SK-N-SH (cell line): ENCODE measurements at regions not wholly inside any gene's neighbourhood (a gene's known extent, or its start where the extent isn't known, plus 50 kb on each side); places are given as distances from the start of the nearest gene placed in this dataset.

ENCODE experiments used
- CTCF ChIA-PET: fragments of 300-600, 350-600 bp; formaldehyde crosslinking; extraction: SDS; loops from one replicate; lab custom pipeline; 2021; lab: Yijun Ruan, JAX
- POLR2A ChIA-PET: fragments of 350-600 bp; sonication (Branson Sonifier 250); formaldehyde crosslinking; extraction: SDS; loops from one replicate; lab custom pipeline; 2020; ENCODE audit warnings: antibody characterized with exemption, inconsistent platforms; lab: Yijun Ruan, JAX
- DNase-seq: peaks from one replicate; pipeline ENCODE4 v3.0.0; 2012
- H2AFZ ChIP-seq: fragments of 200-600 bp; sonication (generic); 2 replicates; pipeline ENCODE4 v1.8.1; 2016; ENCODE audit warnings: antibody characterized with exemption, mild to moderate bottlenecking, low read depth
- H3F3A ChIP-seq: fragments of 200-600 bp; sonication (generic); replicated peaks from 2 replicates; pipeline ENCODE3; 2016; ENCODE audit warnings: antibody characterized with exemption, mild to moderate bottlenecking; ENCODE audit not compliant: insufficient read depth
- H3K27ac ChIP-seq, 2 experiments: fragments of 200-500 bp in 1 of 2; fragments of 200-600 bp in 1 of 2; sonication (Bioruptor generic) in 1 of 2; sonication (generic), shearing (Covaris generic) in 1 of 2; 2 replicates each; pipeline versions ENCODE4 v1.5.1 to v1.6.1; 2014 to 2016; ENCODE audit warnings: low read depth in 2 of 2, inconsistent platforms in 1 of 2, low read length in 1 of 2, mild to moderate bottlenecking in 1 of 2, mixed read lengths in 1 of 2
- H3K27me3 ChIP-seq: fragments of 200-600 bp; sonication (generic), shearing (Covaris generic); 2 replicates; pipeline ENCODE4 v1.6.1; 2016; ENCODE audit warnings: mixed run types; ENCODE audit not compliant: insufficient read depth
- H3K36me3 ChIP-seq, 2 experiments: fragments of 200-500 bp in 1 of 2; fragments of 200-600 bp in 1 of 2; sonication (Bioruptor generic) in 1 of 2; sonication (generic) in 1 of 2; replicated peaks in 1 of 2; 2 replicates each; pipeline versions ENCODE3 to v1.5.1; 2014 to 2016; ENCODE audit warnings: low read length in 1 of 2, mild to moderate bottlenecking in 1 of 2; ENCODE audit not compliant: insufficient read depth in 2 of 2, control insufficient read depth in 1 of 2
- H3K4me1 ChIP-seq, 2 experiments: fragments of 200-500 bp in 1 of 2; fragments of 200-600 bp in 1 of 2; sonication (Bioruptor generic) in 1 of 2; sonication (generic), shearing (Covaris generic) in 1 of 2; 2 replicates each; pipeline versions ENCODE4 v1.5.1 to v1.6.1; 2014 to 2016; ENCODE audit warnings: low read depth in 1 of 2, low read length in 1 of 2, mixed run types in 1 of 2; ENCODE audit not compliant: insufficient read depth in 2 of 2, control insufficient read depth in 1 of 2
- H3K4me2 ChIP-seq: fragments of 200-600 bp; sonication (generic), shearing (Covaris generic); 2 replicates; pipeline ENCODE4 v1.6.1; 2017; ENCODE audit warnings: mixed run types
- H3K4me3 ChIP-seq, 2 experiments: fragments of 200-500 bp in 1 of 2; fragments of 200-600 bp in 1 of 2; sonication (Bioruptor generic) in 1 of 2; sonication (generic), shearing (Covaris generic) in 1 of 2; 2 replicates each; pipeline versions ENCODE4 v1.5.1 to v1.8.1; 2014 to 2016; ENCODE audit warnings: low read depth in 2 of 2, inconsistent platforms in 1 of 2, low read length in 1 of 2, mild to moderate bottlenecking in 1 of 2, mixed read lengths in 1 of 2, moderate library complexity in 1 of 2
- H3K79me2 ChIP-seq: fragments of 200-600 bp; sonication (generic); 2 replicates; pipeline ENCODE4 v1.8.1; 2017; ENCODE audit warnings: mild to moderate bottlenecking; ENCODE audit not compliant: insufficient read depth
- H3K9ac ChIP-seq: fragments of 200-600 bp; sonication (generic); 2 replicates; pipeline ENCODE4 v1.6.1; 2017; ENCODE audit warnings: mixed run types
- H3K9me2 ChIP-seq: fragments of 200-600 bp; sonication (generic); 2 replicates; pipeline ENCODE4 v1.6.1; 2017; ENCODE audit warnings: mixed run types
- H3K9me3 ChIP-seq: fragments of 200-600 bp; sonication (generic); 2 replicates; pipeline ENCODE4 v1.6.1; 2017; ENCODE audit warnings: mixed run types, mild to moderate bottlenecking, moderate library complexity
- H4K20me1 ChIP-seq: fragments of 200-600 bp; sonication (generic); 2 replicates; pipeline ENCODE4 v1.6.1; 2017; ENCODE audit warnings: mild to moderate bottlenecking, mixed run types; ENCODE audit not compliant: insufficient read depth
- CHD2 ChIP-seq: fragments of 150-350 bp; IDR thresholded peaks from 2 replicates; pipeline ENCODE4 v1.6.1; 2018; ENCODE audit warnings: low read length; ENCODE audit not compliant: partially characterized antibody
- ELF1 ChIP-seq: IDR thresholded peaks from 2 replicates; pipeline ENCODE4 v1.4.0; 2012
- EP300 ChIP-seq, 2 experiments: IDR thresholded peaks; 2 replicates each; pipeline versions ENCODE4 v1.4.0 to v1.6.1; 2012; ENCODE audit warnings: borderline replicate concordance in 1 of 2, low read depth in 1 of 2, low read length in 1 of 2
- GABPA ChIP-seq: IDR thresholded peaks from 2 replicates; pipeline ENCODE4 v1.4.0; 2012; ENCODE audit warnings: low read depth, mild to moderate bottlenecking
- GATA2 ChIP-seq: sonication (generic); formaldehyde crosslinking; IDR thresholded peaks from 2 replicates; pipeline ENCODE4 v1.5.0; 2020; ENCODE audit warnings: mild to moderate bottlenecking, missing genetic modification reagents
- MEF2A ChIP-seq: IDR thresholded peaks from 2 replicates; pipeline ENCODE4 v1.4.0; 2012; ENCODE audit warnings: low read depth, borderline replicate concordance
- MXI1 ChIP-seq: IDR thresholded peaks from 2 replicates; pipeline ENCODE4 v1.6.1; 2012; ENCODE audit warnings: mild to moderate bottlenecking, low read depth, low read length, improper control_type of control experiment
- NFIC ChIP-seq: IDR thresholded peaks from 2 replicates; pipeline ENCODE4 v1.4.0; 2012; ENCODE audit warnings: borderline replicate concordance
- NRF1 ChIP-seq: IDR thresholded peaks from 2 replicates; pipeline ENCODE4 v1.6.1; 2012; ENCODE audit warnings: low read depth, mild to moderate bottlenecking, low read length
- POLR2AphosphoS5 ChIP-seq: IDR thresholded peaks from 2 replicates; pipeline ENCODE4 v1.6.1; 2012; ENCODE audit warnings: low read depth, low read length
- RAD21 ChIP-seq: IDR thresholded peaks from 2 replicates; pipeline ENCODE4 v1.6.1; 2012; ENCODE audit warnings: mild to moderate bottlenecking, low read length
- RFX5 ChIP-seq: IDR thresholded peaks from 2 replicates; pipeline ENCODE4 v1.6.1; 2012; ENCODE audit warnings: mild to moderate bottlenecking, improper control_type of control experiment, low read length
- SMC3 ChIP-seq: IDR thresholded peaks from 2 replicates; pipeline ENCODE4 v1.6.1; 2012; ENCODE audit warnings: low read depth, low read length, improper control_type of control experiment
- TAF1 ChIP-seq: IDR thresholded peaks from 2 replicates; pipeline ENCODE4 v1.6.1; 2012; ENCODE audit warnings: low read depth, mild to moderate bottlenecking, low read length, moderate library complexity, borderline replicate concordance
- YY1 ChIP-seq: IDR thresholded peaks from 2 replicates; pipeline ENCODE4 v1.4.0; 2012; ENCODE audit warnings: low read depth, mild to moderate bottlenecking
- WGBS: methylation state at CpG from one replicate; pipeline ENCODE4 v1.1.6; 2017; ENCODE audit warnings: low lambda C conversion rate; 5-methylcytosine and 5-hydroxymethylcytosine counted together
- TF ChIP-seq, protein P1 (sequence below): IDR thresholded peaks from 2 replicates; pipeline ENCODE4; 2012
- TF ChIP-seq, protein P2 (sequence below): fragments of 200-600 bp; sonication (generic); IDR thresholded peaks from 2 replicates; pipeline ENCODE4 v1.6.1; 2017; ENCODE audit warnings: antibody characterized with exemption, mild to moderate bottlenecking, moderate library complexity
- TF ChIP-seq, protein P3 (sequence below): fragments of 150-350 bp; IDR thresholded peaks from 2 replicates; pipeline ENCODE4 v1.6.1; 2017; ENCODE audit warnings: antibody characterized with exemption, low read length, low read depth, borderline replicate concordance
- TF ChIP-seq, protein P4 (sequence below): IDR thresholded peaks from 2 replicates; pipeline ENCODE4 v1.4.0; 2012; ENCODE audit warnings: low read depth, borderline replicate concordance
- TF ChIP-seq, protein P5 (sequence below): IDR thresholded peaks from 2 replicates; pipeline ENCODE4 v1.4.0; 2012; ENCODE audit warnings: low read depth, borderline replicate concordance

DNA sequence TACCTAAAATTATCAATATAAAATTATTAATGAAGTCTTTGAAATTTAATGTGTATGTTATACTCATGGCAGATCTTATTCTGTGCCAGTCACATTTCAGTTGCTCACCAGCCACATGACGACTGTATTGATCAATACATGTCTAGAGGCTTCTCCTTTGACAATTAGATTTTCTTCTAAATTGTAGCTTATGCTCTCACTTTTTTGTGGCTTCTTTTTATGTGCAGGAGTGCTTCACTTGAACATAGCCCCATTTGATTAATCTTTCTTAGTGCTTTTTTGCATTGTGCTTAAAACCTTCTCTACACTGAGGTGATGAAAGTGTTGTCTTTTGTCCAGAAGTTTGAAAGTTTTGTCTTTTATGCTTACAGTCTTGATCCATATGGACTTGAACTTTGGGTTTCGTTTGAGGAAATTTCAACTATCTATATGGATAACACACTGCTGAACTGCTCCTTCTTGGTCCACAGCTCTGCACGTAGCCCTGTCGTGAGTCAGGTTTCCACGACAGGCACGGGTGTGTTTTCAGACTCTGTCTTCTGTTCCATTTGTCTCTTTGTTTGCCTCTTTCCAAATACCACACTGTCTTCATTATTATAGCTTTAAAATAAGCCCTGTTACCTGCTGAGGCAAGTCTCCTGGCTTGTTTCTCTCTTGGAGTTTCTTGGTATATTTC is 393.9 kb upstream of the CFAP20DC start:
- Histone ChIP-seq H3K9me3 (no peaks in the 10 kb centered on the region), H3K36me3 (no peaks in the 10 kb centered on the region), H3K9me2 (no peaks in the 10 kb centered on the region), H4K20me1 (no peaks in the 10 kb centered on the region), H3K79me2 (no peaks in the 10 kb centered on the region), H3F3A (no peaks in the 10 kb centered on the region), H3K27me3 (peaks cover 6% of the 10 kb centered on the region; the same call in 1 of the 2 replicates), H3K9ac (no peak overlapping the region), H3K4me3 (no peak overlapping the region), H3K27ac (no peak overlapping the region), H2AFZ (no peak overlapping the region), H3K4me2 (no peak overlapping the region), H3K4me1 (no peaks in the 10 kb centered on the region)
- ChIA-PET POLR2A (no interaction called here), CTCF (interaction anchor here (1.2 kb wide), 1 partner anchor 18 kb away, joined by 4 read pairs; no protein-coding TSS in a partner anchor)
- no peak for DNase-seq
- WGBS, result 40% methylated on average over 6 of the region's 6 CpGs
- no peak for TF ChIP-seq RAD21
- TF ChIP-seq, protein P1, sequence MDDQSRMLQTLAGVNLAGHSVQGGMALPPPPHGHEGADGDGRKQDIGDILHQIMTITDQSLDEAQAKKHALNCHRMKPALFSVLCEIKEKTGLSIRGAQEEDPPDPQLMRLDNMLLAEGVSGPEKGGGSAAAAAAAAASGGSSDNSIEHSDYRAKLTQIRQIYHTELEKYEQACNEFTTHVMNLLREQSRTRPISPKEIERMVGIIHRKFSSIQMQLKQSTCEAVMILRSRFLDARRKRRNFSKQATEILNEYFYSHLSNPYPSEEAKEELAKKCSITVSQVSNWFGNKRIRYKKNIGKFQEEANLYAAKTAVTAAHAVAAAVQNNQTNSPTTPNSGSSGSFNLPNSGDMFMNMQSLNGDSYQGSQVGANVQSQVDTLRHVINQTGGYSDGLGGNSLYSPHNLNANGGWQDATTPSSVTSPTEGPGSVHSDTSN, result no peak
- TF ChIP-seq MXI1, result no peak
- TF ChIP-seq, protein P2, sequence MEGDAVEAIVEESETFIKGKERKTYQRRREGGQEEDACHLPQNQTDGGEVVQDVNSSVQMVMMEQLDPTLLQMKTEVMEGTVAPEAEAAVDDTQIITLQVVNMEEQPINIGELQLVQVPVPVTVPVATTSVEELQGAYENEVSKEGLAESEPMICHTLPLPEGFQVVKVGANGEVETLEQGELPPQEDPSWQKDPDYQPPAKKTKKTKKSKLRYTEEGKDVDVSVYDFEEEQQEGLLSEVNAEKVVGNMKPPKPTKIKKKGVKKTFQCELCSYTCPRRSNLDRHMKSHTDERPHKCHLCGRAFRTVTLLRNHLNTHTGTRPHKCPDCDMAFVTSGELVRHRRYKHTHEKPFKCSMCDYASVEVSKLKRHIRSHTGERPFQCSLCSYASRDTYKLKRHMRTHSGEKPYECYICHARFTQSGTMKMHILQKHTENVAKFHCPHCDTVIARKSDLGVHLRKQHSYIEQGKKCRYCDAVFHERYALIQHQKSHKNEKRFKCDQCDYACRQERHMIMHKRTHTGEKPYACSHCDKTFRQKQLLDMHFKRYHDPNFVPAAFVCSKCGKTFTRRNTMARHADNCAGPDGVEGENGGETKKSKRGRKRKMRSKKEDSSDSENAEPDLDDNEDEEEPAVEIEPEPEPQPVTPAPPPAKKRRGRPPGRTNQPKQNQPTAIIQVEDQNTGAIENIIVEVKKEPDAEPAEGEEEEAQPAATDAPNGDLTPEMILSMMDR, result no peak
- no peak for TF ChIP-seq MEF2A
- no peak for TF ChIP-seq EP300 (IDR thresholded peaks at IDR 0.05; ENCODE audit: borderline replicate concordance in 1 of 2, low read depth in 1 of 2, low read length in 1 of 2)
- TF ChIP-seq, protein P3, sequence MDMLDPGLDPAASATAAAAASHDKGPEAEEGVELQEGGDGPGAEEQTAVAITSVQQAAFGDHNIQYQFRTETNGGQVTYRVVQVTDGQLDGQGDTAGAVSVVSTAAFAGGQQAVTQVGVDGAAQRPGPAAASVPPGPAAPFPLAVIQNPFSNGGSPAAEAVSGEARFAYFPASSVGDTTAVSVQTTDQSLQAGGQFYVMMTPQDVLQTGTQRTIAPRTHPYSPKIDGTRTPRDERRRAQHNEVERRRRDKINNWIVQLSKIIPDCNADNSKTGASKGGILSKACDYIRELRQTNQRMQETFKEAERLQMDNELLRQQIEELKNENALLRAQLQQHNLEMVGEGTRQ, result no peak
- TF ChIP-seq ELF1, result no peak
- TF ChIP-seq POLR2AphosphoS5, result no peak
- no peak for TF ChIP-seq GABPA
- no peak for TF ChIP-seq TAF1
- no peak for TF ChIP-seq CHD2
- no peak for TF ChIP-seq NRF1
- no peak for TF ChIP-seq YY1
- TF ChIP-seq GATA2 (CRISPR knock-in tag), result no peak
- no peak for TF ChIP-seq RFX5
- TF ChIP-seq NFIC, result no peak
- no peak for TF ChIP-seq SMC3
- TF ChIP-seq, protein P4, sequence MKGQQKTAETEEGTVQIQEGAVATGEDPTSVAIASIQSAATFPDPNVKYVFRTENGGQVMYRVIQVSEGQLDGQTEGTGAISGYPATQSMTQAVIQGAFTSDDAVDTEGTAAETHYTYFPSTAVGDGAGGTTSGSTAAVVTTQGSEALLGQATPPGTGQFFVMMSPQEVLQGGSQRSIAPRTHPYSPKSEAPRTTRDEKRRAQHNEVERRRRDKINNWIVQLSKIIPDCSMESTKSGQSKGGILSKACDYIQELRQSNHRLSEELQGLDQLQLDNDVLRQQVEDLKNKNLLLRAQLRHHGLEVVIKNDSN, result no peak
- TF ChIP-seq, protein P5, sequence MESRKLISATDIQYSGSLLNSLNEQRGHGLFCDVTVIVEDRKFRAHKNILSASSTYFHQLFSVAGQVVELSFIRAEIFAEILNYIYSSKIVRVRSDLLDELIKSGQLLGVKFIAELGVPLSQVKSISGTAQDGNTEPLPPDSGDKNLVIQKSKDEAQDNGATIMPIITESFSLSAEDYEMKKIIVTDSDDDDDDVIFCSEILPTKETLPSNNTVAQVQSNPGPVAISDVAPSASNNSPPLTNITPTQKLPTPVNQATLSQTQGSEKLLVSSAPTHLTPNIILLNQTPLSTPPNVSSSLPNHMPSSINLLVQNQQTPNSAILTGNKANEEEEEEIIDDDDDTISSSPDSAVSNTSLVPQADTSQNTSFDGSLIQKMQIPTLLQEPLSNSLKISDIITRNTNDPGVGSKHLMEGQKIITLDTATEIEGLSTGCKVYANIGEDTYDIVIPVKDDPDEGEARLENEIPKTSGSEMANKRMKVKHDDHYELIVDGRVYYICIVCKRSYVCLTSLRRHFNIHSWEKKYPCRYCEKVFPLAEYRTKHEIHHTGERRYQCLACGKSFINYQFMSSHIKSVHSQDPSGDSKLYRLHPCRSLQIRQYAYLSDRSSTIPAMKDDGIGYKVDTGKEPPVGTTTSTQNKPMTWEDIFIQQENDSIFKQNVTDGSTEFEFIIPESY, result no peak
